SH-SY5Y (cell line): ENCODE measurements at regions not wholly inside any gene's neighbourhood (a gene's known extent, or its start where the extent isn't known, plus 50 kb on each side); places are given as distances from the start of the nearest gene placed in this dataset.

Experiments
- GATA2 ChIP-seq: IDR thresholded peaks from 2 replicates; pipeline ENCODE4 v1.6.1; 2011; ENCODE audit warnings: mild to moderate bottlenecking, low read depth, low read length
- GATA3 ChIP-seq: IDR thresholded peaks from 2 replicates; pipeline ENCODE4 v1.6.1; 2011; ENCODE audit warnings: low read depth, mild to moderate bottlenecking, low read length, moderate library complexity

GRCh38 chr4:12979797-12980196 is 504.3 kb downstream of the RAB28 start:
- no peak for TF ChIP-seq GATA3
- no peak for TF ChIP-seq GATA2
